ENCODE measurements at regions not wholly inside any gene's neighbourhood (a gene's known extent, or its start where the extent isn't known, plus 50 kb on each side); places are given as distances from the start of the nearest gene placed in this dataset.
"Not testable (repeated sequence)": the region's sequence is repeated elsewhere in the genome, so short reads cannot be mapped to it uniquely, and the experiment has no call there.

DNA sequence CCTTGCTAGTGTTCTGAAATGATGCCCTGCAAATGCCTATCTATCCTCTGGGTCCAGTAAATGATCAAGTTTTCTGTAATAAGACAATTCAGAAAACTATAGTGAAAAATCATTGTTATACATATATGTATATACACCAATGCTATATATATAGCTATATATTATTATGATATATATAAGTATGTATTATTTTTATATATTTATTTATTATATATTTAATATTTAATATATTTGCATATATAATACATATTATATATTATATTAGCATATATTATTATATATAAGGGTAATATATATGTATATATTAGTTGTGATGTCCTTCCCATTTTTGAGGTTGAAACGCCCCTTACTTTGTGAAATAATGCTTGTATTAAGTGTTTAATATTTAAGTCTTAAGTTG lies 181.4 kb upstream of the CACNA2D1 start:
- no peak for DNase-seq (ENCODE audit: low read depth in 2 of 2)

DNA sequence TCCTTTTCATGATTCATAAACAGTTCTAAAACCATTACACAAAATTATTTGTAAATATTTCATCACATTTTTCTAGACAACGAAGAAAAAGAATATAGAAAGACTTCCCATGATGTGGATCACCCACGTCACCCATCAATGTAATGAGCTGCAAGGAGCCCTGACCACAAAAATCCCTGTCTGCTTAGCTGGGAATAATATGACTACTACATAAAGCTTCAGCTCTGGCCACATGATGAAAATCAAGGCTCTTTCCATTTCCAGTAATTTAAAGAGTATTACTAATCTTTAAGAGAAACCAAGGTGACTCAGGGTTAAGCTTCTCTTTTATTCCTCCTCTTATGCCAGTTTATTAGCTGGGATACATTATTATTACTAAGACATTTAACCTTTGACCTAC lies 180.8 kb upstream of the CACNA2D1 start:
- DNase-seq (ENCODE audit: low read depth in 2 of 2): no peak

DNA sequence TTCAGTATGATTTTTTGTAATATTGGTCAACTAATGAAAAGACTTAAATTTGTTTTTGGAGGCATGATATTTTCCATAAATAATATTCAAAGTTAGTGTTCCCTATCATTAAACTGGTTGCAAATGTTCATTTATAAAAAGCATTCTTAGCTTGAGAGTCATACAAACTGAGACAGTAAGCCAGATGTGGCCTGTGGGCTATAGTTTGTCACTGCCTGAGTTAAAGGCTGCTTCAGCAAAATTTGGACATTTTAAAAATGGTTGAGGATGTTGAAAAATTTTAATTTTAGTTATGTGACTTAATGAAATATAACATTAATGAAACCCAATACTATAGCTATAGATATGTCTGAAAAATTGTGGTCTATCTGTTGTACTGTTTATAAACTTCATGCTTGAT lies 180.2 kb upstream of the CACNA2D1 start:
- DNase-seq (ENCODE audit: low read depth in 2 of 2): no peak

DNA sequence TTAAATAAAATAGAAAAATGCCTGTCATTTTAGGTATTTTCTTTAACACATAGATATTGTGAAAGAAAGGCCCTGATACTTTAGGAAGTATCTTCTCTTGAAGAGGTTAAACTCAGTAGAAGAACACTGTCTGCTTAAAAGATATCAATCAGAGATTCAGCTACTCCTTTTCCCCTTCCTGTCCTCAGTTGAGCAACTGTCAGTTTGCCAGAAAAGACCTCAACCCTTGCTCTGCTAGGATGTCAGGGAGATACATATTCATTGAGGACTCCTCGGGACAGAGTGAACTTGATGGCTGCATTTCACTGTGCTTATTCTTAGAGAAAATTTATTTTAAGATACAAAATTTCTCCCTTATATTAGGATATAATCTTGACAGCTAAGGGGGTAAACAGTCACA lies 173.6 kb upstream of the CACNA2D1 start:
- no peak for DNase-seq (ENCODE audit: low read depth in 2 of 2)

DNA sequence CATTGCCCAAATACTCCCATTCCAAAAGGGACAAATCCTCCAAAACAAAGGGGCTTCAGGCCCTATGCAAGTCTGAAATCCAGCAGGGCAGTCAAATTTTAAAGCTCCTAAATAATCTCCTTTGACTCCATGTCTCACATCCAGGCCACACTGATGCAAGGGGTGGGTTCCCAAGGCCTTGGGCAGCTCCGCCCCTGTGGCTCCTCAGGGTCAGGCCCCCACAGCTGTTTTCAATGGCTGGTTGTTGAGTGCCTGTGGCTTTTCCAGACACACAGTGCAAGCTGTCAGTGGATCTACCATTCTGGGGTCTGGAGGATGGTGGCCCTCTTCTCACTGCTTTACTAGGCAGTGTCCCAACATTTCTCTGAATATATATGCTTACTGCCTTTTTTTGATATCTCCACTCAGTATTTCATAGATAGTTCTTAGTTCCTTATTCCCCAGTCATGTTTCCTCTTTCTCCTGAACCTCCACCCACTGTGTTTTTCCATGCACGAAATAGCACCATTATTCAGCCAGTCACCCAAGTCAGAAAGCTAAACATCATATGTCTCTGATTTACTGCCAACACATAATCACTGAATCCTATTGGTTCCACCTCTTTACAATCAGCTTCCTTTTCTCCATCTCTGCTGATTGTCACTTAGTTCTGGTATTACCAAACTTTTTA lies 172.6 kb upstream of the CACNA2D1 start:
- DNase-seq (ENCODE audit: low read depth in 2 of 2): no peak

DNA sequence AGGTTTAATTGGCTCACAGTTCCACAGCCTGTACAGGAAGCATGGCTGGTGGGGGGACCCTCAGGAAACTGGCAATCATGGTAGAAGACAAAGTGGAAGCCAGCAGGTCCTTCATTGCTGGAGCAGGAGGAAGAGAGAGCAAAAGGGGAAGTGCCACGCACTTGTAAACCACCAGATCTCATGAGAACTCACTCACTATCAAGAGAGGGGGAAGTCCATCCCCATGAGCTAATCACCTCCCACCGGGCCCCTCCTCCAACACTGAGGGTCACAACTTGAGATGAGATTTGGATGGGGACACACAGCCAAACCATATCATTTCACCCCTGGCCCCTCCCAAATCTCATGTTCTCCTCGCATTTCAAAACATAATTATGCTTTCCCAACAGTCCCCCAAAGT lies 171.9 kb upstream of the CACNA2D1 start:
- DNase-seq (ENCODE audit: low read depth in 2 of 2): no peak

DNA sequence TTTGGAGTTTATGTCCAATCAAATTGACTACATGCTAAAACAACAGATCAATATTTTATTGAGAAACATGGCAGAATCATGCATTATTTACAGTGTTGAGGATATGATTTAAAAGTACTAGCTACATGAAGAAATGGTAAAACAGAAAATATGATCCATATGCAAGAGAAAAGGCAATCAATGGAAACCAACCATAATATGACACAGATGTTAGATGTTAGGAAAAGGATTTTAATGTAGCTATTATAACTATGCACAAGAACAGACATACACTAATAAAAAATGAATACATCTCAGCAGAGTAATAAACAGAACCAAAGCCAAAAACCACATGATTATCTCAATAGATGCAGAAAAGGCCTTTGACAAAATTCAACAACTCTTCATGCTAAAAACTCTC lies 166.2 kb upstream of the CACNA2D1 start:
- no peak for DNase-seq (ENCODE audit: low read depth in 2 of 2)

DNA sequence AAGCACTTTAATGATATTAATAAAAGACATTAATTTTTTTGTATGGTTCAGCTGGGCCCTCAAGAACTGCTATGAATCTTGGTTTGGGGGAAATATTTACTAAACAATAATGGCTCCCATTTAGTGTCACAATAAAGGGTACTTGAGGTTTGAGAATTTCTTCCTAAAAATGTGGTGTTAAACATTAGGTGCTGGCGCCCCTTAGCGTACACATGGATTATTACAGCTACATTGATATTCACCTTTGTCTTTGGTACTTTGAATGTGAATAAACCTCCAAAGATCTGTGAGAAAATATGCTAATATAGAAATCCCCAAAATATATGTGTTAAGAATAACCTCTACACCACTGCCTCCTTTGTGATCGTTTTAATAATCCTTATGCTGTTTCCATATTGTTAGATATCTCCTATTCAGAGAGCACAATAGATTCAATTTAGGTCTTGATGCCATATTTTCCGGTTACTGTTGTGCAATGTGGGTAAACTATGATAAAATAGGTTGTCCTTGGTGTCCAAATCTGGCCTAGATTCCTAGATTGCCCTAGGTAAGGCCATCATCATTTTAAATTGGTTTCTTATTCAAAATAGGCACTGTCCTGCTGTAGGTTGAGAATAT lies 161.8 kb upstream of the CACNA2D1 start:
- no peak for DNase-seq (ENCODE audit: low read depth in 2 of 2)

DNA sequence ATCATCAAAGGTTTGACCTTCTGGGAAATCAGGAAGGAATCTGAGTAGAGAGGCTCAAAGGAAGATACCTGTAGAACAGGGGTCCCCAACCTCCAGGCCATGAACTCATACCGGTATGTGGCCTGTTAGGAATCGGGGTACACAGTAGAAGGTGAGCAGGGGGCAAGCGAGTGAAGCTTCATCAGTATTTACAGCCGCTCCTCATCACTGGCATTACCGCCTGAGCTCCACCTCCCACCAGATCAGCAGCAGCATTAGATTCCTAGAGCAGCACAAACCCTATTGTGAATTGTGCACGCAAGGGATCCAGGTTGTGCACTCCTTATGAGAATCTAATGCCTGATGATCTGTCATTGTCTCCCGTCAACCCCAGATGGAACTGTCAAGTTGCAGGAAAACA lies 158.5 kb upstream of the CACNA2D1 start:
- no peak for DNase-seq (ENCODE audit: low read depth in 2 of 2)

DNA sequence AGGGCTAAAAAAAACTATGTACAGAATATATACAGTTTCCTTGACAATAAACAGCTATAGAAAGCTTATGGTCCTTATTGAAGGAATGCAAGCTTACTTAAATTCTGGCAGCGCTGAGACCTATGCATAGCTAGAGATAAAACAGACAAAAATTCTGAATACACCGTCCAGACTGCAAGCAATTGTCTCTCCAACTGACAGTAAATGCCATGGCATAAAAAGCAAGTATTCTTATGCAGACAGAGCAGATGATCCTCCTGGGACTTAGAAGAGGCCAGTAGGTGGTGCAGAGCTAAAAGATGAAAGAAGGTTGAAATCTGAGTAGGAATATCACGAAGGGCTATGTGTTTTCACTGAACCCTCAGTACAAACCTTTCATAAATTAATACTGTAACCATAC lies 157.0 kb upstream of the CACNA2D1 start:
- no peak for DNase-seq (ENCODE audit: low read depth in 2 of 2)

DNA sequence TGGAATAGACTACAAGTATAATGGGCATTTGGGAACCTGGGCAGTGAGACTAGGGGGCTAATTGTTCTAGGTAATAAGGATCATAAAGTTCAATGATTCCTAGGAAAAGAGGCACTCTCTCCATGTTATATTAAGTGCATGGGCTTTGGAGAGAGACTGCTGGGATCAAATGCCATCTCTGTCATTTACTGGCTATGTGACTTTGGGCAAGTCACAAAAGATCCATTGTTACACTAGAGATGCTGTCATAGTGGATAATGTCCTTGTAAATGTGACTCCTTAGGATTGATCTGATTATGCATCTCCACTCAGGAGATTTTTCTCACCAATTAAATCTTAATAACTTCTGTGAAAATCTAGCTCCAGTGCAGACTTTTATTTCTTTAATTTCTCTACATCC lies 156.3 kb upstream of the CACNA2D1 start:
- DNase-seq (ENCODE audit: low read depth in 2 of 2): no peak

DNA sequence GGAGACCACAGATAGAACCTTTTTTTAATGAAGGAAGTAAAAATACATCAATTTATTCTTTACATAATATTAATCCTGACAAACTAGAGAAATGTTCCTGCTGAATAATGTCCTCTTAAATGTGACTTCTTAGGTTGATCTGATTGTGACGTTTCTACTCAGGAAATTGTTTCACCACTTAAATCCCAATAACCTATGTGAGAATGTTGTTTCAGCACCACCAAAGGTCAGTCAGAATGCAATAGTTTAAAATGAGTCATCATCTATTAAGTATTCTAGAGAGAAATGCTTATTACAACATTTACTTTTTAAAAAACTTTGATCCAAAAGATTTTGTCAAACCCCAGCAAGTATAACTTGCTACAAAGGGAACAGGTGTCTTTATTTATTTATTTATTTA lies 155.4 kb upstream of the CACNA2D1 start:
- DNase-seq (ENCODE audit: low read depth in 2 of 2): no peak

DNA sequence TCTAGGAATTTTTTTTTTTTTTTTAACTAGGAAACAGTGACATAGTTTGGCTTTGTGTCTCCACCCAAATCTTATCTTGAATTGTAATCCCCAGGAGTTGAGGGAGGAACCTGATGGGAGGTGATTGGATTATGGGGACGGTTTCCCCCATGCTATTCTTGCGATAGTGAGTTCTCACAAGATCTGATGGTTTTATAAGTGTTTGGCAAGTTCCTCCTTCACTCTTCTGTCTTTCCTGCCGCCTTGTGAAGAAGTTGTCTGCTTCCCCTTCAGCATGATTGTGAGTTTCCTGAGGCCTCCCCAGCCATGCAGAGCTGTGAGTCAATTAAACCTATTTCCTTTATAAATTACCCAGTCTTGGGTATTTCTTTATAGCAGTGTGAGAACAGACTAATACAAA lies 152.2 kb upstream of the CACNA2D1 start:
- not testable (repeated sequence) for DNase-seq (ENCODE audit: low read depth in 2 of 2)

DNA sequence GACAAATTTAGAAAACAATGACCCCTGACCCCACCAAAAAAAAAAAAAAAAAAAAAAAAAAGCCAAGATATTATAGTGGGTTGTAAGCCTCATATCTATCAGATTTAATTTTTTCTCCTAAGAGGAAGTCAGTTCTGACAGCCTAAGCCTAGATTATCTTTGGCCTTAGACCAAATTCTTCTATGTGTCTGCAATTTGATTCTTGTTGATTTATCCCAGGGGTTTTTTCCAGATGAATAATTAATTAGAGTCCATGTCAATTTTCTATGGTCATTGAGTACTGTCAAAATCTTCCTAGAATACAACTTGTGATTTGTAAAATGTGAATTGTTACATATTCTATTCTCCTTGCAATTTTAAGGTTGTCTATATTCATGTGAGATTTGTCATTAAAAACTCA lies 151.6 kb upstream of the CACNA2D1 start:
- no peak for DNase-seq (ENCODE audit: low read depth in 2 of 2)

DNA sequence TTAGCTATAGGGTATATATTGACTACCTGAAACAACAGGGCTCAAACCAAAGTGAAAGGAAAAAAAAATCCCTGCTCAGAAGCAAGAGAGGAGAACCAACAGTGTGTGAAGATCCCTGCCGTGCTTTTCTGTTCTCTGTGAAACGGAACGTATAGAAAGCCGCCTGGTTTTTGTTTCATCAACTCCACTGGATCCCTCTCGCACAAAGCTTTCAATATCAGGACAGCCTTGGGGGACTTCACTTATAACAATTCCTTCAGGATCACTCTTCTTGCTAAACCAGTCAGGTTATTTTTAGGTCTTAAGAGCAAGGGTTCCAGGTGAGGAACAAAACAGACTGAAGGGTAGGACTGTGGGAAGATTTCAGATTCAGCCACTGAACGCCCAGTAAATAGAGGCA lies 151.1 kb upstream of the CACNA2D1 start:
- DNase-seq (ENCODE audit: low read depth in 2 of 2): no peak

DNA sequence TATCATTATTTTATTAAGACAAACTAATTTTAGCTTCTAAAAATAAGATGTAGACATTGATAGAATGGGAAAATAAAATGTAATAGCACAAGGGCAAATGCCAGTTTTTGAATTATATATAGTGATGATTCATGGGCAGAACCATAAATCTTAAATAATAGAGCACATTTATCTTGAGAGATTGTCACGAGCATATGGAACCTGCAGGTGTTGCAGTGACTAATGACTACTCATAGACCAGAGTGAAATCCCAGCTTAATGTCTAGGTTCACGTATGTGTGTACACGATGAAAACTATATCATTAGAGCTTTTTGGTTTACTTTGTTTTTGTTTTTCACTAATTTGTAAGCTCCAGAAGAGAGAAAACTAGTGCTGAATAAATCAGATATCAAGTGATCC lies 150.2 kb upstream of the CACNA2D1 start:
- DNase-seq (ENCODE audit: low read depth in 2 of 2): no peak

DNA sequence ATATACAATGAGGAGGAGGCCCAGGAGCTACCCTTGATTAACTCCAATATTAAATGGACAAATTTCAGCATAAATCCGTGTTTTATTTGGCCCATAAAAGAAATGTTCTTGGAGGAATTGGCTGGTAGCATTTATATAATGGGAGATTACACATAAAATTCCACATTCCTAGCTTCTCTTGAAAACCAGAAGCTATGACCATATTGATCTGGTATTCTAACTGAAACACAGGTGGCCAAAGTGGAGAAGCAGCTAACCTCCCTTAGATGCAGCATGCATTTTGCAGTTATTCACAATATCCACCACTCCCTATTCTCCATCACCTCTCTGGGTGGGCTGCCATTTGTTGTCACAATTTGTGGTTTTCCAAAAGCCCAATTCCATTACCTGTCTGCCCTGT lies 148.8 kb upstream of the CACNA2D1 start:
- DNase-seq (ENCODE audit: low read depth in 2 of 2): no peak

DNA sequence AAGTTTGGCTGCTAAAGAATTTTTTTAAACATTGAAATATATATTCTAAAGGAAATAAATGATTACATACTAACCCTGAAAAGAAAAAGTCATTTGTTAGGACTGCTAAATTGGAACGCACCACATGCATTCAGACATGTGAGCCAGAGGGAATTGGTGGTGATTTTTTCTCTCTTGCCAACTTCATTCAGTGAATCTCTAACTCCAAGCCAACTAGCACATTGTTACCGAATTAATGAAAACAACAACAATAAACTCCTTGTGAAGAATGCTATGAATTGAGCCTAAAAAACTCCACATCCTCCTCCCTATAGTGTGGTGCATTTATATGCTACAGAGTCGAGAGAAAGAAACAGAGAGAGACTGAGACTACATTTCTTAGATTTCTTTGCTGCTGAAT lies 135.5 kb upstream of the CACNA2D1 start:
- no peak for DNase-seq (ENCODE audit: low read depth in 2 of 2)

DNA sequence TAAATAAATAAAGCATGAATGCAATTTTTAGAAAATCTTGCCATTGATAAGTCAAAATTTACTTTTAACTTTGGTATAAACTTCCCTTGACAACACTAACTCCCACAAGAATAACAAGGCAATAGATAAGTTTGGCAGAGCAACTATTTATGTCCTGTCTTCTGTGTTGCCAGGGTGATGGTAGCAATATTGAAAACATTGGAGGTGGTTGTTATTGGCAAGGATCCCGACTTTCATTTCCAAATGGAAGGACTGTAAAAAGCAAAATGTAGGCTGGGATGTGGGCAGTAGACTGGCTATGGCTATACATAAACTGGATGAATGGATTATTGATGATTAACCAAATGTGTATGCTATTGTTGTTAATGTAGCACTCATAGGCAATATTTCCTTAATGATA lies 134.9 kb upstream of the CACNA2D1 start:
- no peak for DNase-seq (ENCODE audit: low read depth in 2 of 2)

DNA sequence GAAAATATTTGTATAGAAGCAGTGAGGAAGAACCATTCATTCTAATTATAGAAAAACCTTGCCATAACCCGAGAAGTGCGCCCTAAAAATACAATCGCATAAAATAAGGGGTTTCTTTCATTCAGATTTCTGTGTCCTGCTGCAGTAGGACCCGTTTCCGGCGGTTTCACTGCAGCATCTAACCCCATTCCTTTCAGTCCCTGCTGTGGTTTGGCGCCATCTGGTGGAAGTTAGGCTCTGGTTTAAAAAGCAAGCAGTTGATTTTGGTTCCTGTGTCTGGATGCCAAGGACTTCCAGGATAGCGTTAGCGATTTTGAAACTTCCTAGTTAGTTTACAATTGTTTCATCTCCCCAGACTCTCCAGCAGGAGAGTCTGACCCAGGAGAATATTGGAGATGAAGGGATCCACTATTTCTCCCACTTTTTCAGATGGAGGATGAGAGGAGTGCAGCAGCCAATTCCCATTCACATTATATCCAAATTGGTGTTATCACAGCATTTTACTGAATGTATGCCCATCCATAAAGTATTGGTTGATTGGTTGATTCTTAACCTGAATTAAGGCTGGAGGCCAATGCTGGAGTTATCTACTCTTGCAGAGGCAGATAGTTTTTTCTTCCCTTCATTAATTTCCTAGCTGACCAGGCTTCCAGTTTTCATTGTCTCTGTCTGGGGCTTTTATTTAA lies 128.8 kb upstream of the CACNA2D1 start:
- peak; percentile 29 to 39 for DNase-seq (ENCODE audit: low read depth in 2 of 2)

DNA sequence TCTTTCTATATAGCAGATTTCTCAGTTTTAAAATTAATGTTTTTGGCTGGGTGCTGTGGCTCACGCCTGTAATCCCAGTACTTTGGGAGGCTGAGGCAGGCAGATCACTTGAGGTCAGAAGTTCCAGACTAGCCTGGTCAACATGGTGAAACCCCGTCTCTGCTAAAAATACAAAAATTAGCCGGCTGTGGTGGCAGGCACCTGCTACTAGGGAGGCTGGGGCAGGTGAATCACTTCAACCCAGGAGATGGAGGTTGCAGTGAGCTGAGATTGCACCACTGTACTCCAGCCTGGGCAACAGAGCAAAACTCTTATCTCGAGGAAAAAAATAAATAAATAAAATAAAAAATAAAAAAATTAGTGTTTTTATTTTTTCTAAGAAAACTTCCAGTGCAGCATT lies 127.5 kb upstream of the CACNA2D1 start:
- DNase-seq (ENCODE audit: low read depth in 2 of 2): not testable (repeated sequence)

DNA sequence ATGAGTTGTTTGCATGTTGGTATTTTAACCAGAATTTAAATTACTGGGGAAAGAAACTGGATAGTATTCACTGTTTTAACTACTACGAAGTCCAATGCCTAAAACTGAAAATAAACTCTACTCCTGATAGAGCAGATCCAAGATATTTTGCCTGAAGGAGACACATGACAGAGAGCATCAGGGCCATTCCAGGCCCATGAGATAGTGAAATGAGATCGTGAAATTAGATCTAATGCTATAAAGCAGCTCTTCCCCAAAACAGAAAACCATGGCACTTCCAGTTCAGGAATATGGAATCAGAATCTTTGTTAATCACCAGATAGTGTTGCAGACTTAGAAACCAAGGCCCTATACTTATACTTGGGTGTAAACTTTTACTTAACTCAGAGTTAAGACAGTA lies 124.3 kb upstream of the CACNA2D1 start:
- DNase-seq (ENCODE audit: low read depth in 2 of 2): no peak

DNA sequence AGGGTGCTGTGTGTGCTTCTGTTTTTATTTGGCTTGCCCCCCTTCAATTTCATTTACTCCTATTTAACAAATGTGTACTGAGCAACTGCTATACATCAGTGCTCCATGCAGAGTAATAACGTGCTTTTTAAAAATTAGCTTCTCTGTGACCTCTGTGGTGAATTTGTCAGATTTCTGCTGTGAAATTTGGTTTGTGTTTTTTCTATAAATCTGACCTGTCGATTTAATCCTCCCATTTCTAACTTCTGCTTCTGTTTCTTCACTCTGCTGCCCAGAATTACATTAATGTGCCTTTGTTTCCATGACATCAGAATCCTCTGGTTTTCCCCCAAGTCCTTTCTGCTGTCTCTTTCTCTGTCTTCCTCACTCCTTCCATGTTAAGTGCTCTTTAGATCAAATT lies 123.8 kb upstream of the CACNA2D1 start:
- no peak for DNase-seq (ENCODE audit: low read depth in 2 of 2)
